ENCODE measurements at regions not wholly inside any gene's neighbourhood (a gene's known extent, or its start where the extent isn't known, plus 50 kb on each side); places are given as distances from the start of the nearest gene placed in this dataset.
"Not testable (repeated sequence)": the region's sequence is repeated elsewhere in the genome, so short reads cannot be mapped to it uniquely, and the experiment has no call there.

DNA sequence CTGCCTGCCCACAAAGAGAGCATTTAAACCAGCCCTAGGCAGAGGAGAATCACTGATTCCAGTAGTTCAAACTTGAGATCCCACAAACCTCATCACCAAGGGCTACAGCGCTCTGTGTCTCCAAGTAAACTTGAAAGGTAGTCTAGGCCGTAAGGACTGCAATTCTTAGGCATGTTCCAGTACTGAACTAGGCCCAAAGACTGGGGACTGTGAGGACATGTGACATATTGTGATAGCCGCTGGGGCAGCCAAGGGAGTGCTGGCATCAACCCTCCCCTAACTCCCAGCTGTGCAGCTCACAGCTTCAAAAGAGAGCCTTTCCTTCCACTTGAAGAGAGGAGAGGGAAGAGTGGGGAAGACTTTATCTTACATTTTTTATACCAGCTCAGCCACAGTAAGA is 291.0 kb upstream of the PRR16 start:
- H3K4me3 ChIP-seq: no peak overlapping the region
- 95 to 100% methylated on average over 3 of the region's 3 CpGs for WGBS, 2 experiments (ENCODE audit: low coverage in 1 of 2, low lambda C conversion rate in 2 of 2, missing lambda C conversion rate in 2 of 2)
- no peak for DNase-seq
- no peaks in the 10 kb centered on the region for H3F3A ChIP-seq (ENCODE audit: insufficient read depth)
- no peak overlapping the region for H3K9ac ChIP-seq
- no peaks in the 10 kb centered on the region for H3K4me1 ChIP-seq (ENCODE audit: insufficient read depth)
- H4K20me1 ChIP-seq (ENCODE audit: insufficient read depth): no peaks in the 10 kb centered on the region
- H3K27ac ChIP-seq: no peak overlapping the region
- no peaks in the 10 kb centered on the region for H3K79me2 ChIP-seq (ENCODE audit: insufficient read depth)
- H3K4me2 ChIP-seq (ENCODE audit: unreplicated experiment): no peak overlapping the region
- no peaks in the 10 kb centered on the region for H3K9me2 ChIP-seq (ENCODE audit: insufficient read depth)
- H3K36me3 ChIP-seq (ENCODE audit: low read depth): no peaks in the 10 kb centered on the region
- H3K9me3 ChIP-seq (ENCODE audit: low read depth): no peaks in the 10 kb centered on the region
- no peak for TF ChIP-seq EZH2phosphoT487 (IDR thresholded peaks at IDR 0.05; ENCODE audit: insufficient read depth, low read depth)
- no peak for TF ChIP-seq EZH2 (IDR thresholded peaks at IDR 0.05; ENCODE audit: insufficient read depth, poor library complexity, severe bottlenecking)
- no peak overlapping the region for H2AFZ ChIP-seq
- in situ Hi-C loops (cut with MboI): no loop called here
- H3K27me3 ChIP-seq (replicated peaks; ENCODE audit: insufficient read depth): no peaks in the 10 kb centered on the region

DNA sequence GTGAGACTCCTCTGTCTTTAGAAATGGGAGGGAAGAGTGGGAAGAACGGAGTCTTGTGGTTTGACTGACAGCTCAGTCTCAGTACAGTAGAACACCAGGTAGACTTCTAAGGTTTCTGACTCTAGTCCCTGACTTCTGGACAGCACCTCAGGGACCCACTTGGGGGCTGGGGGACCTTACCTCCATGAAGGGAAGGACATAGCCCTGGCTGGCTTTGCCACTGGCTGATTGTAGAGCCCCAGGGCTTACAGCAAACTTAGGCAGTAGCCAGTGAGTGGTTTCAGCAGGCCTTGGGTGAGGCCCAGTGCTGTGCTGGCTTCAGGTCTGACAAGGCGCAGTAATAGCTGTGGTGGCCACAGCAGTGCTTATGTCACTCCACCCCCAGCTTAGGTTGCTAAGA is 290.0 kb upstream of the PRR16 start:
- Histone ChIP-seq H3K9me3 (ENCODE audit: low read depth) (no peaks in the 10 kb centered on the region), H4K20me1 (ENCODE audit: insufficient read depth) (no peaks in the 10 kb centered on the region), H3F3A (ENCODE audit: insufficient read depth) (no peaks in the 10 kb centered on the region), H2AFZ (no peak overlapping the region), H3K36me3 (ENCODE audit: low read depth) (no peaks in the 10 kb centered on the region), H3K4me3 (no peak overlapping the region), H3K9me2 (ENCODE audit: insufficient read depth) (no peaks in the 10 kb centered on the region), H3K27ac (no peak overlapping the region), H3K9ac (no peak overlapping the region), H3K4me2 (ENCODE audit: unreplicated experiment) (no peak overlapping the region), H3K79me2 (ENCODE audit: insufficient read depth) (no peaks in the 10 kb centered on the region), H3K4me1 (ENCODE audit: insufficient read depth) (no peaks in the 10 kb centered on the region), H3K27me3 (replicated peaks; ENCODE audit: insufficient read depth) (no peaks in the 10 kb centered on the region)
- TF ChIP-seq EZH2phosphoT487 (IDR thresholded peaks at IDR 0.05; ENCODE audit: insufficient read depth, low read depth) (no peak), EZH2 (IDR thresholded peaks at IDR 0.05; ENCODE audit: insufficient read depth, poor library complexity, severe bottlenecking) (no peak)
- in situ Hi-C loops (cut with MboI): no loop called here
- whole genome bisulfite sequencing, 2 experiments (ENCODE audit: low coverage in 1 of 2, low lambda C conversion rate in 2 of 2, missing lambda C conversion rate in 2 of 2): 94% methylated on average over 2 of the region's 2 CpGs
- no peak for DNase-seq

DNA sequence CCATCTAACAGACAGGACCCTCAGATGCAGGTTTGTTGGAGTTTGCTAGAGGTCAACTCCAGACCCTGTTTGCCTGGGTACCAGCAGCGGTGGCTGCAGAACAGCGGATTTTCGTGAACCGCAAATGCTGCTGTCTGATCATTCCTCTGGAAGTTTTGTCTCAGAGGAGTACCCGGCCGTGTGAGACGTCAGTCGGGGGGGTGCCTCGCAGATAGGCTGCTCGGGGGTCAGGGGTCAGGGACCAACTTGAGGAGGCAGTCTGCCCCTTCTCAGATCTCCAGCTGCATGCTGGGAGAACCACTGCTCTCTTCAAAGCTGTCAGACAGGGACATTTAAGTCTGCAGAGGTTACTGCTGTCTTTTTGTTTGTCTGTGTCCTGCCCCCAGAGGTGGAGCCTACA is 282.9 kb upstream of the PRR16 start:
- in situ Hi-C loops (cut with MboI): not testable (repeated sequence)

DNA sequence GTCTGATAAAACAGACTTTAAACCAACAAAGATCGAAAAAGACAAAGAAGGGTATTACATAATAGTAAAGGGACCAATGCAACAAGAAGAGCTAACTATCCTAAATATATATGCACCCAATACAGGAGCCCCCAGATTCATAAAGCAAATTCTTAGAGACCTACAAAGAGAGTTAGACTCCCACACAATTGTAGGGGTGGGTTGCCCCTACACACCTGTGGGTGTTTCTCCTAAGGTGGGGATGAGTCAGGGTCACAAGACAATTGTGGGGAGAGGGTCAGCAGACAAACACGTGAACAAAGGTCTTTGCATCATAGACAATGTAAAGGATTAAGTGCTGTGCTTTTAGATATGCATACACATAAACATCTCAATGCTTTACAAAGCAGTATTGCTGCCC is 269.4 kb upstream of the PRR16 start:
- DNase-seq; in situ Hi-C loops (cut with MboI): not testable (repeated sequence)
- WGBS, 2 experiments (ENCODE audit: low coverage in 1 of 2, low lambda C conversion rate in 2 of 2, missing lambda C conversion rate in 2 of 2): 55 to 72% methylated on average over 2 of the region's 2 CpGs

More for the DNA sequence above, 282.9 kb upstream of the PRR16 start:
- H3K9ac ChIP-seq; H3K4me2 ChIP-seq (ENCODE audit: unreplicated experiment); DNase-seq; H3K27me3 ChIP-seq (replicated peaks; ENCODE audit: insufficient read depth); H3K9me2 ChIP-seq (ENCODE audit: insufficient read depth); H3K9me3 ChIP-seq (ENCODE audit: low read depth); H4K20me1 ChIP-seq (ENCODE audit: insufficient read depth); H3K4me1 ChIP-seq (ENCODE audit: insufficient read depth); H3K36me3 ChIP-seq (ENCODE audit: low read depth); H3F3A ChIP-seq (ENCODE audit: insufficient read depth); H3K79me2 ChIP-seq (ENCODE audit: insufficient read depth); H2AFZ ChIP-seq; H3K4me3 ChIP-seq; H3K27ac ChIP-seq: not testable (repeated sequence)
- WGBS, 2 experiments (ENCODE audit: low coverage in 1 of 2, low lambda C conversion rate in 2 of 2, missing lambda C conversion rate in 2 of 2): 77 to 87% methylated on average over 10 of the region's 10 CpGs

DNA sequence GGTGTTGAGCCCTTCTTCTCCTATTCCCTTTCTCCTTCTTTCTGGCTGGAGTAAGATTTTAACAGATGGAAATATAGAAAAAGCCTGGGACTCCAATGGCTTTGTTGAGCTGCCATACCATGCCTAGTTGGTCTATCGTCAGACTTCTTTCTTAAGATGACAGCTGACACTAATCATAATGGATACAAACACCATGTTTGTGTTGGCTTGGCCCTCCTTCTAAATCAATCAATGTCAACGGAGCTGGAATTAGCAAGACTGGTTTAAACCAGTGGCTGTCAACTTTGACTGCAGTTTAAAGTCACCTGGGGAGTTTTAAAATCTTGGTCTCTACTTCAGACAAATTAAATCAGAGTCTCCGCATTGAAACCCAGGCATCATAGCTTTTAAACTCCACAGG is 264.5 kb upstream of the PRR16 start:
- H4K20me1 ChIP-seq (ENCODE audit: insufficient read depth): no peaks in the 10 kb centered on the region
- H3K36me3 ChIP-seq (ENCODE audit: low read depth): no peaks in the 10 kb centered on the region
- TF ChIP-seq EZH2 (IDR thresholded peaks at IDR 0.05; ENCODE audit: insufficient read depth, poor library complexity, severe bottlenecking): no peak
- no peak overlapping the region for H3K4me2 ChIP-seq (ENCODE audit: unreplicated experiment)
- H3K9me3 ChIP-seq (ENCODE audit: low read depth): no peaks in the 10 kb centered on the region
- H3F3A ChIP-seq (ENCODE audit: insufficient read depth): no peaks in the 10 kb centered on the region
- H3K79me2 ChIP-seq (ENCODE audit: insufficient read depth): no peaks in the 10 kb centered on the region
- DNase-seq: no peak
- no peak overlapping the region for H2AFZ ChIP-seq
- in situ Hi-C loops (cut with MboI): no loop called here
- WGBS, 2 experiments (ENCODE audit: low coverage in 1 of 2, low lambda C conversion rate in 2 of 2, missing lambda C conversion rate in 2 of 2): 78 to 82% methylated on average over 3 of the region's 3 CpGs
- H3K27me3 ChIP-seq (replicated peaks; ENCODE audit: insufficient read depth): no peaks in the 10 kb centered on the region
- H3K9ac ChIP-seq: no peak overlapping the region
- H3K4me3 ChIP-seq: no peak overlapping the region
- no peaks in the 10 kb centered on the region for H3K9me2 ChIP-seq (ENCODE audit: insufficient read depth)
- no peak overlapping the region for H3K27ac ChIP-seq
- H3K4me1 ChIP-seq (ENCODE audit: insufficient read depth): no peaks in the 10 kb centered on the region

More for the DNA sequence above, 269.4 kb upstream of the PRR16 start:
- H2AFZ ChIP-seq; H3K9me2 ChIP-seq (ENCODE audit: insufficient read depth); H4K20me1 ChIP-seq (ENCODE audit: insufficient read depth); H3K4me1 ChIP-seq (ENCODE audit: insufficient read depth); H3K36me3 ChIP-seq (ENCODE audit: low read depth); H3K9ac ChIP-seq; H3K4me2 ChIP-seq (ENCODE audit: unreplicated experiment); H3K27me3 ChIP-seq (replicated peaks; ENCODE audit: insufficient read depth); H3K9me3 ChIP-seq (ENCODE audit: low read depth); H3K79me2 ChIP-seq (ENCODE audit: insufficient read depth); H3F3A ChIP-seq (ENCODE audit: insufficient read depth); H3K27ac ChIP-seq; H3K4me3 ChIP-seq: not testable (repeated sequence)

All from GM23248 (cell line).